Activated T-helper 1 cell treated with anti-CD3 and anti-CD28 coated beads, Interleukin-12 subunit alpha, Interleukin-12 subunit beta, Interleukin-2, Interleukin-4 antibody, amounts not matched to agents 30 ng/mL and 10 ng/mL and 1 ng/mL, durations not matched to agents 14 hours and 24 hours and 36 hours (primary cell): ENCODE measurements at regions not wholly inside any gene's neighbourhood (a gene's known extent, or its start where the extent isn't known, plus 50 kb on each side); places are given as distances from the start of the nearest gene placed in this dataset.
"Not testable (repeated sequence)": the region's sequence is repeated elsewhere in the genome, so short reads cannot be mapped to it uniquely, and the experiment has no call there.

Experiments
- DNase-seq: peaks from one replicate; pipeline ENCODE4 v3.0.0; 2021; ENCODE audit warnings: low spot score
- H3K27ac Mint-ChIP-seq: one replicate; pipeline ENCODE4 v1.8.0; 2021; ENCODE audit warnings: mild to moderate bottlenecking, mixed read lengths
- H3K27me3 Mint-ChIP-seq: one replicate; pipeline ENCODE4 v1.8.0; 2022; ENCODE audit warnings: mild to moderate bottlenecking, moderate library complexity, mixed read lengths; ENCODE audit not compliant: insufficient read depth
- H3K36me3 Mint-ChIP-seq: one replicate; pipeline ENCODE4 v1.8.0; 2021; ENCODE audit warnings: low read depth, mixed read lengths
- H3K4me1 Mint-ChIP-seq: one replicate; pipeline ENCODE4 v1.8.0; 2021; ENCODE audit warnings: low read depth, mixed read lengths
- H3K4me3 Mint-ChIP-seq: one replicate; pipeline ENCODE4 v1.8.0; 2021; ENCODE audit warnings: mild to moderate bottlenecking, moderate library complexity, mixed read lengths
- H3K9me3 Mint-ChIP-seq: one replicate; pipeline ENCODE4 v1.8.0; 2021; ENCODE audit warnings: mixed read lengths
- intact Hi-C: fragments of 100-400 bp; cut with micrococcal nuclease; formaldehyde crosslinking; loops from one replicate; pipeline ENCODE4 v1.15.1; 2024

- Mint-ChIP-seq H3K9me3 (no peaks in the 10 kb centered on the region), H3K27ac (no peak overlapping the region), H3K4me1 (peaks cover 10% of the 10 kb centered on the region), H3K4me3 (no peak overlapping the region), H3K36me3 (no peaks in the 10 kb centered on the region), H3K27me3 (peaks cover 2% of the 10 kb centered on the region)
- intact Hi-C loops: no loop called here
- no peak for DNase-seq
Measured at GRCh38 chr5:91490316-91490715, 107.2 kb upstream of the ARRDC3 start.

GRCh38 chr5:91487420-91487819 is 104.3 kb upstream of the ARRDC3 start:
- H3K4me3 Mint-ChIP-seq: no peak overlapping the region
- H3K9me3 Mint-ChIP-seq: no peaks in the 10 kb centered on the region
- no peaks in the 10 kb centered on the region for H3K36me3 Mint-ChIP-seq
- no peak for DNase-seq
- H3K27me3 Mint-ChIP-seq: peaks cover 5% of the 10 kb centered on the region
- intact Hi-C loops: no loop called here
- H3K27ac Mint-ChIP-seq: no peak overlapping the region
- peaks cover 2% of the 10 kb centered on the region for H3K4me1 Mint-ChIP-seq

GRCh38 chr5:91486638-91487037 is 103.5 kb upstream of the ARRDC3 start:
- Mint-ChIP-seq H3K9me3 (no peaks in the 10 kb centered on the region), H3K27ac (no peak overlapping the region), H3K27me3 (peaks cover 5% of the 10 kb centered on the region), H3K36me3 (no peaks in the 10 kb centered on the region), H3K4me1 (no peaks in the 10 kb centered on the region), H3K4me3 (no peak overlapping the region)
- no peak for DNase-seq
- intact Hi-C loops: no loop called here

GRCh38 chr5:91484662-91485061 is 101.5 kb upstream of the ARRDC3 start:
- Mint-ChIP-seq H3K36me3 (no peaks in the 10 kb centered on the region), H3K27me3 (peaks cover 8% of the 10 kb centered on the region), H3K4me3 (no peak overlapping the region), H3K27ac (no peak overlapping the region), H3K9me3 (no peaks in the 10 kb centered on the region), H3K4me1 (peaks cover under 1% of the 10 kb centered on the region)
- DNase-seq: no peak
- intact Hi-C loops: no loop called here

GRCh38 chr5:91479376-91479775 is 96.3 kb upstream of the ARRDC3 start:
- intact Hi-C loops, H3K4me1 Mint-ChIP-seq, H3K27me3 Mint-ChIP-seq, H3K27ac Mint-ChIP-seq, H3K36me3 Mint-ChIP-seq, DNase-seq, H3K9me3 Mint-ChIP-seq, H3K4me3 Mint-ChIP-seq: not testable (repeated sequence)

- Mint-ChIP-seq H3K27ac (no peak overlapping the region), H3K4me3 (no peak overlapping the region), H3K36me3 (no peaks in the 10 kb centered on the region), H3K9me3 (no peaks in the 10 kb centered on the region), H3K27me3 (peaks cover 8% of the 10 kb centered on the region), H3K4me1 (peaks cover 5% of the 10 kb centered on the region)
- intact Hi-C loops: no loop called here
- DNase-seq: no peak
Measured at GRCh38 chr5:91478096-91478495, 95.0 kb upstream of the ARRDC3 start.

- H3K4me3 Mint-ChIP-seq: no peak overlapping the region
- H3K27me3 Mint-ChIP-seq: peaks cover 7% of the 10 kb centered on the region
- intact Hi-C loops: no loop called here
- peaks cover 5% of the 10 kb centered on the region for H3K4me1 Mint-ChIP-seq
- no peaks in the 10 kb centered on the region for H3K36me3 Mint-ChIP-seq
- H3K9me3 Mint-ChIP-seq: no peaks in the 10 kb centered on the region
- H3K27ac Mint-ChIP-seq: no peak overlapping the region
- DNase-seq: no peak
Measured at GRCh38 chr5:91477408-91477807, 94.3 kb upstream of the ARRDC3 start.

GRCh38 chr5:91474201-91474600 is 91.1 kb upstream of the ARRDC3 start:
- Mint-ChIP-seq H3K27me3 (peaks cover 2% of the 10 kb centered on the region), H3K4me3 (no peak overlapping the region), H3K36me3 (no peaks in the 10 kb centered on the region), H3K9me3 (no peaks in the 10 kb centered on the region), H3K27ac (no peak overlapping the region), H3K4me1 (peaks cover 8% of the 10 kb centered on the region)
- intact Hi-C loops: no loop called here
- DNase-seq: no peak

- DNase-seq: no peak
- intact Hi-C loops: no loop called here
Measured at GRCh38 chr5:91472631-91473030, 89.5 kb upstream of the ARRDC3 start.

GRCh38 chr5:91469517-91470165 is 86.5 kb upstream of the ARRDC3 start:
- DNase-seq: no peak
- peaks cover 2% of the 10 kb centered on the region for H3K27me3 Mint-ChIP-seq
- no peak overlapping the region for H3K27ac Mint-ChIP-seq
- H3K4me1 Mint-ChIP-seq: peaks cover 15% of the 10 kb centered on the region
- intact Hi-C loops: no loop called here
- peak overlapping the region; percentile 20 for H3K4me3 Mint-ChIP-seq
- H3K36me3 Mint-ChIP-seq: no peaks in the 10 kb centered on the region
- peaks cover 4% of the 10 kb centered on the region for H3K9me3 Mint-ChIP-seq

More at GRCh38 chr5:91472631-91473030, 89.5 kb upstream of the ARRDC3 start:
- Mint-ChIP-seq H3K36me3 (no peaks in the 10 kb centered on the region), H3K9me3 (no peaks in the 10 kb centered on the region), H3K27me3 (peaks cover 2% of the 10 kb centered on the region), H3K4me3 (no peak overlapping the region), H3K27ac (no peak overlapping the region), H3K4me1 (peaks cover 15% of the 10 kb centered on the region)

- peaks cover 2% of the 10 kb centered on the region for H3K27me3 Mint-ChIP-seq
- H3K36me3 Mint-ChIP-seq: no peaks in the 10 kb centered on the region
- peaks cover 15% of the 10 kb centered on the region for H3K4me1 Mint-ChIP-seq
- DNase-seq: no peak
- peaks cover 4% of the 10 kb centered on the region for H3K9me3 Mint-ChIP-seq
- H3K4me3 Mint-ChIP-seq: no peak overlapping the region
- no peak overlapping the region for H3K27ac Mint-ChIP-seq
- intact Hi-C loops: no loop called here
Measured at GRCh38 chr5:91468651-91469422, 85.7 kb upstream of the ARRDC3 start.

- H3K27ac Mint-ChIP-seq: no peak overlapping the region
- H3K4me1 Mint-ChIP-seq: peaks cover 15% of the 10 kb centered on the region
- H3K4me3 Mint-ChIP-seq: no peak overlapping the region
- peaks cover 8% of the 10 kb centered on the region for H3K9me3 Mint-ChIP-seq
- intact Hi-C loops: no loop called here
- H3K36me3 Mint-ChIP-seq: no peaks in the 10 kb centered on the region
- no peaks in the 10 kb centered on the region for H3K27me3 Mint-ChIP-seq
- no peak for DNase-seq
Measured at GRCh38 chr5:91464886-91465646, 81.9 kb upstream of the ARRDC3 start.

- H3K4me3 Mint-ChIP-seq: no peak overlapping the region
- no peak overlapping the region for H3K27ac Mint-ChIP-seq
- no peaks in the 10 kb centered on the region for H3K4me1 Mint-ChIP-seq
- no peak for DNase-seq
- no peaks in the 10 kb centered on the region for H3K36me3 Mint-ChIP-seq
- no peaks in the 10 kb centered on the region for H3K9me3 Mint-ChIP-seq
- H3K27me3 Mint-ChIP-seq: no peaks in the 10 kb centered on the region
- intact Hi-C loops: no loop called here
Measured at GRCh38 chr5:91457681-91458058, 74.6 kb upstream of the ARRDC3 start.
